ENCODE measurements at regions not wholly inside any gene's neighbourhood (a gene's known extent, or its start where the extent isn't known, plus 50 kb on each side); places are given as distances from the start of the nearest gene placed in this dataset.

DNA sequence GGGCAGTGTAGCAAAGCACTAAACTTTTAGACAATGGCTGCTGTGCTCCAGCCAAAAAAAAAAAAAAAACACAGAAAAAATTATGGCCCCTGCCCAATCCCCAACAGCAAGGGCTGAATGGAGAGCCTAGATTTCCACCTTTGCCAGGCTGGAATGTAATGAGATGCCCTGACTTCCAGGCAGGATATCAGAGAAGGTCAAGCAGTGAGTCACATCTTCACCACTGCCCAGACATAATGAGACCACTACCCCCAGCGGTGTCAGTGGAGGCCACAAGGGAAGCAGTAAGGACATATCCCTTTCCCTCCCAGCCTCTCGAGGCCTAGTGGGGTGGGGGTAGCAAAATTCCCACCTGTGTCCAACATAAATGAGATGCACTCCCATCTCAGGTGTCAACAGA lies 216.3 kb upstream of the LEF1 start:
- DNase-seq (ENCODE audit: low spot score): no peak

DNA sequence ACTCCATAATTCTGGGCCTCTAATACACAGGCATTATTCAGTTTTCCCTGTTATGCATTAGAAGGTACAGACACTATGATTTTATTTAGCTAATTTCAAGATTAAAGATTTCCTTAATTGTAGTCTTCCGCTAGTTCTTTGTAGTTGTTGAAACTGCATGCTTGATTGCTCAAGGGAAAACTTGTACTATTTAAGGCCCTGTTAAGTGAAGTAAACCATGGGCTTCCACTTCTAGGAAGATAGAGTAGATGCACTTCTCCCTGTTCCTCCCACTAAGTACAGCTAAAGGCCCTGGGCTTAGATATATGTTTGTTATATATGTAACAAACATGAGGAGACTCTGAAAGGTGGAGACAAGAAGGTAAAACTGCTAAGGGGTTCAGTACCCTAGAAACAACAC lies 215.8 kb upstream of the LEF1 start:
- H3K9me3 Mint-ChIP-seq: no peaks in the 10 kb centered on the region
- H3K27me3 Mint-ChIP-seq (ENCODE audit: low read depth): peaks cover 42% of the 10 kb centered on the region
- no peaks in the 10 kb centered on the region for H3K36me3 Mint-ChIP-seq (ENCODE audit: low read depth)
- H3K27ac Mint-ChIP-seq: no peak overlapping the region
- intact Hi-C loops (cut with micrococcal nuclease): no loop called here
- H3K4me3 Mint-ChIP-seq (ENCODE audit: low read depth): no peak overlapping the region
- no peaks in the 10 kb centered on the region for H3K4me1 Mint-ChIP-seq (ENCODE audit: low read depth)
- DNase-seq (ENCODE audit: low spot score): no peak

More for the DNA sequence above, 216.3 kb upstream of the LEF1 start:
- peaks cover 42% of the 10 kb centered on the region for H3K27me3 Mint-ChIP-seq (ENCODE audit: low read depth)
- H3K27ac Mint-ChIP-seq: no peak overlapping the region
- H3K4me1 Mint-ChIP-seq (ENCODE audit: low read depth): no peaks in the 10 kb centered on the region
- no peaks in the 10 kb centered on the region for H3K9me3 Mint-ChIP-seq
- H3K36me3 Mint-ChIP-seq (ENCODE audit: low read depth): no peaks in the 10 kb centered on the region
- H3K4me3 Mint-ChIP-seq (ENCODE audit: low read depth): no peak overlapping the region
- intact Hi-C loops (cut with micrococcal nuclease): no loop called here

DNA sequence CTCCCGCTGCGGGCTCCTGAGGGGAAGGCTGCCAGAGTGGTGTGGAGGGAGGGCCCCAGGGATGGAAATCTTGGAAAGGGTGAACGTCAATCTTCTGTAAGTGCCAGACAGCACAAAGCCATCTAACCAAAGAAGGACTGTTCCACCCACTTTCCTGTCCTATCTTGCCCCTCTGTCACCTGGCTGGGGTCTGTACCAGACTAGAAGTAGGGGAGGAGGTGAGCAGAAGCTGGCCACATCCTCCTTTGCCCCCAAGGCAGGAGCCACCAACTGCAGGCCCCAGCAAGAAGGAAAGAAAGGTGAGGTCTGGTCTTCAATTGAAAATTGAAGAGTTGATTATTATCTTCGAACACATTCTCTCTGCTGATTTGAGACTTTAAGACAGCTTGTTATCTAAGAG lies 214.4 kb upstream of the LEF1 start:
- intact Hi-C loops (cut with micrococcal nuclease): no loop called here
- Mint-ChIP-seq H3K9me3 (no peaks in the 10 kb centered on the region), H3K4me3 (ENCODE audit: low read depth) (no peak overlapping the region), H3K4me1 (ENCODE audit: low read depth) (no peaks in the 10 kb centered on the region), H3K27ac (no peak overlapping the region), H3K27me3 (ENCODE audit: low read depth) (peaks cover 30% of the 10 kb centered on the region), H3K36me3 (ENCODE audit: low read depth) (no peaks in the 10 kb centered on the region)
- DNase-seq (ENCODE audit: low spot score): no peak

DNA sequence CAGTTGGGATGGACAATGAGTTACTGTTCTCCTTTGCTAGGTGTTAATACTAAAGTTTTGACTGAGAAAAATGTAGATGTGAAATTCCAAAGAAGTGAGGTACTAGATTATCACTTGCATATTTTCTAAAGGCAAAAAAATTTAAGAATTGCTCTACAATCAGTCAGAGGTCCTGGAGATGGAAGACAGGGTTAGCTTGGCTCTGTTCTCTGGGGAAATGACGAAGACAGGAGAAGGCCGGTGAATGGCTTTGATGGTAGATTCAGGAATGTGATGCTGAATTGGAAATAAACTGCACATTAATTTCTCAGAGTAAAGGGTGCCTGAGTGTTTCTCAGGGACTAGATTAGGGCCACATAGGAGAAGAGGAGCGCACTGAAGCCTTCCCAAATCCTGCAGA lies 214.0 kb upstream of the LEF1 start:
- DNase-seq (ENCODE audit: low spot score): no peak
- Mint-ChIP-seq H3K27ac (no peak overlapping the region), H3K36me3 (ENCODE audit: low read depth) (no peaks in the 10 kb centered on the region), H3K4me1 (ENCODE audit: low read depth) (no peaks in the 10 kb centered on the region), H3K9me3 (no peaks in the 10 kb centered on the region), H3K27me3 (ENCODE audit: low read depth) (peaks cover 28% of the 10 kb centered on the region), H3K4me3 (ENCODE audit: low read depth) (no peak overlapping the region)
- intact Hi-C loops (cut with micrococcal nuclease): no loop called here

DNA sequence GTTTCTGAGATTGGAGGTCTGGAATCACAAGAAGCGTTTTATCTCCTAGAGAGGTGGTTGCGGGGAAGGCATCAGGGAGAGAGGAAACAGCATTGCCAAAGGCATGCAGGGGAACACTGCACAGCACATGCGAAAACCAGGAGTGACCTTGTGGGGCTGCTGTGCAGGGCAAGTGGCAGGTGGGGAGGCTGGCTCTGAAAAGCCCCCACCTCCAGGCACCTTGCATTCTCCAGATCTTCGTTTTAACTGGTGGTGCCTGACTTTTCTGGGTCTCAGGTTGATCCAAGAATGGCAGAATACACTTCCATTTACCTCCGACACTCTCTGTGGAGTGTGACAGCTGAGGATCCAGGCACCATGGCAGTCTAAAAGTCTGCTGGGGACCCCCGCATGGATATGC lies 209.4 kb upstream of the LEF1 start:
- no peak for DNase-seq (ENCODE audit: low spot score)
- peaks cover 13% of the 10 kb centered on the region for H3K27me3 Mint-ChIP-seq (ENCODE audit: low read depth)
- intact Hi-C loops (cut with micrococcal nuclease): no loop called here

DNA sequence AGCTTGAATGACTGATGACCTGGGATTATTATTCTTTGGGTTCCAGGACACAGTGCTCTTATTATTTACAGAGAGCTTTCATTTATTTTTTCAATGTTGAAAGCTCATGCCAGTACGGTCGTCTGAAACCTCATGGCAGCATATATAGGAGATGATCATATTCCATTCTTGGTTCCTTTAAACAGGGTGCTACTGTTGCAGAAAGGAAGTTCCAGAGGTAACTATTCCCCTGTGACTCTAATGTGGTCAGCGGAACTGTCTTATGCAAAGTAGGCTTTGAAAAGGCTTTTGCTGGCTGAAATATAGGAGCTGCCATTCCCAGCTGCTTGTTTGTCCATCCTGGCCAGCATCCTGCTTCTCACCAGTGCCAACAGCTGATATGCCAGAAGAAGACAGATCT lies 208.3 kb upstream of the LEF1 start:
- H3K36me3 Mint-ChIP-seq (ENCODE audit: low read depth): no peaks in the 10 kb centered on the region
- peaks cover 11% of the 10 kb centered on the region for H3K4me1 Mint-ChIP-seq (ENCODE audit: low read depth)
- H3K9me3 Mint-ChIP-seq: no peaks in the 10 kb centered on the region
- no peak overlapping the region for H3K4me3 Mint-ChIP-seq (ENCODE audit: low read depth)
- no peak overlapping the region for H3K27ac Mint-ChIP-seq
- no peak for DNase-seq (ENCODE audit: low spot score)
- peaks cover 10% of the 10 kb centered on the region for H3K27me3 Mint-ChIP-seq (ENCODE audit: low read depth)
- intact Hi-C loops (cut with micrococcal nuclease): no loop called here

More for the DNA sequence above, 209.4 kb upstream of the LEF1 start:
- H3K36me3 Mint-ChIP-seq (ENCODE audit: low read depth): no peaks in the 10 kb centered on the region
- H3K4me1 Mint-ChIP-seq (ENCODE audit: low read depth): peaks cover 3% of the 10 kb centered on the region
- H3K9me3 Mint-ChIP-seq: no peaks in the 10 kb centered on the region
- no peak overlapping the region for H3K27ac Mint-ChIP-seq
- H3K4me3 Mint-ChIP-seq (ENCODE audit: low read depth): no peak overlapping the region

DNA sequence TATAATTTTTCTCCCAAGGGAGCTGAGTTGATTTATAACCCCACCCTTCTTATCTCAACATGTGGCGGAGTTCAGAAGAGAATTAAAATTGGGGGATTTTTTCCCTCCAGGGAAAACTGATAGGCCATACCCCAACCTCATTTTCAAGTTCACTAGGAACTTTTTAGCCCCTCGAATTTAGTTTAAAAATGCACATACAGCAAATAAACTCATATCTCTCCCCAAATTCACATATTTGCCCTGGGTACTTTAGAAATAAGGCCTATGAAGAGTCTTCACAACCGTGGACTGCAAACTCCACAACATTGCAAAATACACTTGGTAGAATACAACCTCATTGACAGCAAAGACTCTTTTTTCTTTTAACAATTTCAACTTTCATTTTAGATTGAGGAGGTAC lies 206.7 kb upstream of the LEF1 start:
- Mint-ChIP-seq H3K4me1 (ENCODE audit: low read depth) (peaks cover 17% of the 10 kb centered on the region), H3K9me3 (no peaks in the 10 kb centered on the region), H3K27ac (no peak overlapping the region), H3K36me3 (ENCODE audit: low read depth) (no peaks in the 10 kb centered on the region), H3K4me3 (ENCODE audit: low read depth) (no peak overlapping the region), H3K27me3 (ENCODE audit: low read depth) (peaks cover 18% of the 10 kb centered on the region)
- DNase-seq (ENCODE audit: low spot score): no peak
- intact Hi-C loops (cut with micrococcal nuclease): no loop called here

DNA sequence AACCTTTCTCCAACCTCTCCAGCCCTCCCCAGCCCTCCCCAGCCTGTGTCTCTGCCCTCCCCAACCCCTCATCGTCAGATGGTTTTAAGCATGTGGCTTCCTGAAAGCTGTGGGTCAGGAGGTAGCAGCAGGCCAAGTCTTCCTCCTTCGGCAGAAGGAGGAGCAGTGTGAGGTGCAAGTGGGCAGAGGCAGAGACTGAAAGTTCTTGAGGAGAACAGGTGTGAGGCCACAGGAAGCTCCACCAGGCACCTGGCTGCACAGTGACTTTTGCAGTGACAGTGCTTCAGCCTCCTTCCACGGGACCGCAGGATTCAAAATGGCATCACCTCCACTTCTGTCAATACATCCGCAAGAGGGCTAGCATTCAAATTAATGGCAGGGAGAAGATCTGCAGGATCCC lies 203.9 kb upstream of the LEF1 start:
- Mint-ChIP-seq H3K9me3 (no peaks in the 10 kb centered on the region), H3K4me1 (ENCODE audit: low read depth) (peaks cover 23% of the 10 kb centered on the region), H3K27ac (no peak overlapping the region), H3K27me3 (ENCODE audit: low read depth) (peaks cover 31% of the 10 kb centered on the region), H3K4me3 (ENCODE audit: low read depth) (no peak overlapping the region), H3K36me3 (ENCODE audit: low read depth) (no peaks in the 10 kb centered on the region)
- intact Hi-C loops (cut with micrococcal nuclease): no loop called here
- DNase-seq (ENCODE audit: low spot score): no peak

DNA sequence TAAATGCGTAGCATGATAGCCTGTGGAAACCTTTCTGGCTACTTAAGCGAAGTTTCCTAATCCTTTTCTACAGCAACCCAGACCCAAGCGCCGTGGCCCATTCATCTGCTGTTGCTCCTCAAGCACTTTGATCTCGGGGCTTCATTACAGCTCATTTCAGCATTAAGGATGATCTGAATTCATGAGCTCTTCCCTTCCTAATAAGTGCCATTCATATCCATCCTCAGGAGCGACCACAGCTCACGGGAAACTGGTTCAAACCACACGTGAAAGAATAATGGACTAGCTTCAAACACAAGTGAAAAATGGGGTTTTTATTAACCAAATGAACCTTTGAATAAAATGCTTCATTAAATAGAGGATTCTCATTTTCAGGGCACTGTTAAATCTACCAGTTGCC lies 202.6 kb upstream of the LEF1 start:
- intact Hi-C loops (cut with micrococcal nuclease): no loop called here
- Mint-ChIP-seq H3K36me3 (ENCODE audit: low read depth) (no peaks in the 10 kb centered on the region), H3K4me3 (ENCODE audit: low read depth) (no peak overlapping the region), H3K27me3 (ENCODE audit: low read depth) (peaks cover 35% of the 10 kb centered on the region), H3K4me1 (ENCODE audit: low read depth) (peaks cover 23% of the 10 kb centered on the region), H3K27ac (no peak overlapping the region), H3K9me3 (no peaks in the 10 kb centered on the region)
- no peak for DNase-seq (ENCODE audit: low spot score)

DNA sequence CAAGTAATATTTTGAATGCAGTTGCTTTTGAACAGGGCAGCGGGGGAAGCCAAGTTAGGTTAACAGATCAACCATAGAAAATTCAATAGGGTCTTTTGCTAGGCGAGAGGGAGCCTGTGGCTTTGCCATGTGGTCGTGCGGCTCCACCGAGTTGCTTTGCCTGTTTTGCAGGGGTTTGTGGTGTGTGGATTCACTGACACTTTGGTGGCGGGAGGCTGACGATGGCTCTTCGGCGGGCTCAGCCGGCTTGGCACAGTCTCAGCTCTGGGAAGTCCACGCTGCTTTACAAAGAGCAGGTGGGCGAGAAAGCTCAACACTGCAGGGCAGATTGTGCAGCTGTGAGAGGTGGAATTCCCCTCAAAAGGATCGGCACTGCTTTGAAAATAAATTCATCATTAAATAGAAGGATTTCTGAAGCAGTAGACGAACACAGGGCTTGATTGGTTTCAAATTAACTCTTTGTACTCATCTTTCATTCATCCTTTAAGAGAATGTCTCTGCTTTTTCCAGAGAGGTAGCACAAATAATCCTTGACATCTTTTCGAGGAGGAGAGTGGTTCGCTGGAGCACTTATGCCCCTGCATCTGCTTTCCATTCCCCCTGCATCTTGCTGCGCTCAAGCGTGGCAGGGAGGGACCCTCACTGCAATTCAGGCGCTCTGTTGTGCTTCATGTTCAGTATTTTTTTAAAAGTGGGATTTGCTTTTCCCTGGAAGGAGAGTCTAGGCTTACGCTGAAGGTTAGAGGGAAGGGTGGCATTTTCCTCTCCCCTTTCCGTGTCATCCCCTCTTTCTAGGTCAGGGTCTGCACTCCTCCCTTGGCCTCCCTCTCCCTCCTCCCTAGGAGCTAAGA lies 201.8 kb upstream of the LEF1 start:
- no peaks in the 10 kb centered on the region for H3K9me3 Mint-ChIP-seq
- DNase-seq (ENCODE audit: low spot score): no peak
- intact Hi-C loops (cut with micrococcal nuclease): no loop called here
- no peak overlapping the region for H3K4me3 Mint-ChIP-seq (ENCODE audit: low read depth)
- H3K4me1 Mint-ChIP-seq (ENCODE audit: low read depth): peaks cover 23% of the 10 kb centered on the region
- H3K27me3 Mint-ChIP-seq (ENCODE audit: low read depth): peaks cover 35% of the 10 kb centered on the region
- H3K36me3 Mint-ChIP-seq (ENCODE audit: low read depth): no peaks in the 10 kb centered on the region
- no peak overlapping the region for H3K27ac Mint-ChIP-seq

DNA sequence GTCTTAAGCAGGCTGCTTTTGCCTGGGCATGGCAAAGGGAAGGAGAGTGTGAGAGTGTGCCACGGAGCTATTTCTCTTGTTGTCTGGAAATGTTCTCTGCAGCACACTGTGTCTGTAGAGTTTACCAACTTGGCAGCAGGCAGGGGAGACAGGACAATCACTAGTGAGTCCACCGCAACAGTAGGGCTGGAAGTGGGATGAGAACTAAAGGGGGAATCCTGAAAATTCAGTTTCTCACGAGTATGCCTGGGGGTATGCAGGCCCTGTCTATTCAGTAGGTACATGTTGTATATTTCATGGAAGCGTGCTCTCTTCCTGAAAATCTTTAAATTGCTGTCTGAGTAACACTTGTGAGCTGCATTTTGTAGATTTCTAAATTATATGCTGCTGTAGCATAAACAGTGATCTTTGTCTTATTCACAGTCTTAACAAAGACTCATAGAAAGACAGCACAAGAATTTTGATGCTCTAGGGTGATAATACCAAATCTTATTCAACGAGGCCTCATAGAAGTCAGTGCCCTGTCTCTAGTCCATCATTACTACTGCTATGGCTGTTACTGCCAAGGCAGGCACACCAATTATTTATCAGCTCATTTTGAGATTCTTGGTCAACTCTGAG lies 200.4 kb upstream of the LEF1 start:
- H3K27ac Mint-ChIP-seq: no peak overlapping the region
- peaks cover 34% of the 10 kb centered on the region for H3K27me3 Mint-ChIP-seq (ENCODE audit: low read depth)
- no peak for DNase-seq (ENCODE audit: low spot score)
- no peaks in the 10 kb centered on the region for H3K9me3 Mint-ChIP-seq
- peaks cover 23% of the 10 kb centered on the region for H3K4me1 Mint-ChIP-seq (ENCODE audit: low read depth)
- no peak overlapping the region for H3K4me3 Mint-ChIP-seq (ENCODE audit: low read depth)
- intact Hi-C loops (cut with micrococcal nuclease): no loop called here
- H3K36me3 Mint-ChIP-seq (ENCODE audit: low read depth): no peaks in the 10 kb centered on the region

DNA sequence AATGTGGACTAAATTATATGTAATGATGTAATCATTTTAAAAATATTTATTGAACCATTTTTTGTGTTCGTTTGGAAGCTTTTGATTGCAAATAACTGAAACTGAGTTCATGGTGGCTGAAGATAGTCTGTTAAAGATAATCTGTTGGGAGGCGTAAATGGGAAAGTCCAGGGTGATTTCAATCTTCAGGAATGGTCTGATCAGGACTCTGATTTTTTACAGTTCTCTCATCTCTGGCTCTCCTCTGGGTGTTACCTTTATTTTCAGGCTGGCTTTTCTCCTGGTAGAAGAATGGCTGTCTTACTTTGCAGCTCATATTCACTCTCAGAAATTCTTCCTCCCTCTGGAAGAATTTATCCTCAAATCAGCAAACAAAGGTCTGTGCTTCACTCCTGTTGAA lies 199.0 kb upstream of the LEF1 start:
- Mint-ChIP-seq H3K4me1 (ENCODE audit: low read depth) (peaks cover 16% of the 10 kb centered on the region), H3K4me3 (ENCODE audit: low read depth) (no peak overlapping the region)
- intact Hi-C loops (cut with micrococcal nuclease): no loop called here

DNA sequence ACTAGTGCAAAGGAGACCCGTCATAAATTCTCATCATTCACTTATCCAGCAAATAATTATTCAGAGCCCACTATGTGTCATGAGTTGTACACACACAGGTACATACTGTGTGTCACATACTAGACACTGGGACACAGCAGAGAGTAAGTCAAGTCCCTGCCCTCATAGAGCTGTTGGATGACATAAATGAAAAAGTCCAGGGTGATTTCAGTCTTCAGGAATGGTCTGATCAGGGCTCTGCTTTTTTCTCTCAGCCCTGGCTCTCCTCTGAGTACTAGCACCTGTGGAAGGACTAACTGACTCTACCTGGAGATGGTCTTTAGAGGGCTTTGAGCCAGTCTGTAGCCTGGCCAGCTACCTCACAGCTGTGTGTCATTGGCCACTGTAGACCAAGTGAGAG lies 198.0 kb upstream of the LEF1 start:
- no peak overlapping the region for H3K4me3 Mint-ChIP-seq (ENCODE audit: low read depth)
- H3K27ac Mint-ChIP-seq: no peak overlapping the region
- no peaks in the 10 kb centered on the region for H3K9me3 Mint-ChIP-seq
- peaks cover 34% of the 10 kb centered on the region for H3K27me3 Mint-ChIP-seq (ENCODE audit: low read depth)
- no peak for DNase-seq (ENCODE audit: low spot score)
- intact Hi-C loops (cut with micrococcal nuclease): no loop called here
- H3K36me3 Mint-ChIP-seq (ENCODE audit: low read depth): no peaks in the 10 kb centered on the region
- peaks cover 19% of the 10 kb centered on the region for H3K4me1 Mint-ChIP-seq (ENCODE audit: low read depth)

More for the DNA sequence above, 199.0 kb upstream of the LEF1 start:
- H3K27me3 Mint-ChIP-seq (ENCODE audit: low read depth): peaks cover 34% of the 10 kb centered on the region
- H3K36me3 Mint-ChIP-seq (ENCODE audit: low read depth): no peaks in the 10 kb centered on the region
- DNase-seq (ENCODE audit: low spot score): no peak
- no peak overlapping the region for H3K27ac Mint-ChIP-seq
- H3K9me3 Mint-ChIP-seq: no peaks in the 10 kb centered on the region
